K562 (cell line): ENCODE measurements at regions not wholly inside any gene's neighbourhood (a gene's known extent, or its start where the extent isn't known, plus 50 kb on each side); places are given as distances from the start of the nearest gene placed in this dataset.

Source experiments
- ATAC-seq: fragments of 200-7000 bp; cut with Tn5 transposase; 3 replicates; pipeline ENCODE4 v1.9.1; 2020; ENCODE audit warnings: moderate library complexity
- BruUV-seq: library from RNA; stranded (reverse); fragments of 400-500 nt; replicated peaks from 2 replicates; lab custom pipeline; 2021; lab: Mats Ljungman, UMichigan
- CTCF ChIA-PET: fragments of 300-600 bp; formaldehyde crosslinking; extraction: SDS; loops from one replicate; lab custom pipeline; 2021; ENCODE audit warnings: low intra/inter-chr PET ratio; lab: Yijun Ruan, JAX
- POLR2A ChIA-PET: fragments of 300-600, 350-650 bp; sonication (Branson Sonifier 250); formaldehyde crosslinking; extraction: SDS; loops from one replicate; lab custom pipeline; 2021; ENCODE audit warnings: antibody characterized with exemption, inconsistent platforms; lab: Yijun Ruan, JAX
- DNase-seq, 4 experiments: peaks; one replicate each; pipeline versions ENCODE4 v3.0.0 to v3.0.0-alpha.2; 2011 to 2018; ENCODE audit warnings: low spot score in 3 of 4, mixed read lengths in 3 of 4; ENCODE audit errors: extremely low read depth in 1 of 4
- FAIRE-seq: peaks from 2 replicates; lab custom pipeline; 2011; peaks lifted over from hg19 to GRCh38; lab: Jason Lieb, UNC
- H2AFZ ChIP-seq: 2 replicates; pipeline ENCODE4 v1.6.0; 2011; ENCODE audit warnings: low read depth, low read length, control low read depth, inconsistent platforms
- H3K27ac ChIP-seq: fragments of 200-600 bp; 3 replicates; pipeline ENCODE4 v1.8.0; 2011; ENCODE audit warnings: low read depth, mild to moderate bottlenecking, control low read depth, inconsistent platforms, low read length, moderate library complexity, mixed read lengths; ENCODE audit errors: extremely low read depth
- H3K27me3 ChIP-seq, 2 experiments: fragments of 300-600 bp in 1 of 2; 2 replicates in 1 of 2; 3 replicates in 1 of 2; pipeline versions ENCODE4 v1.6.0 to v1.8.0; 2011; ENCODE audit warnings: inconsistent platforms in 2 of 2, low read length in 2 of 2, mild to moderate bottlenecking in 1 of 2, mixed read lengths in 1 of 2, moderate library complexity in 1 of 2; ENCODE audit not compliant: control insufficient read depth in 2 of 2, insufficient read depth in 2 of 2
- H3K36me3 ChIP-seq: fragments of 300-600 bp; 3 replicates; pipeline ENCODE4 v1.8.0; 2011; ENCODE audit warnings: mild to moderate bottlenecking, low read length, inconsistent platforms; ENCODE audit not compliant: control insufficient read depth, insufficient read depth
- H3K4me1 ChIP-seq, 2 experiments: fragments of 200-600 bp in 1 of 2; replicated peaks in 1 of 2; 2 replicates in 1 of 2; 3 replicates in 1 of 2; pipeline versions ENCODE4 v1.5.1 to v1.8.0; 2011; ENCODE audit warnings: inconsistent platforms in 2 of 2, low read length in 2 of 2, mild to moderate bottlenecking in 1 of 2, mixed read lengths in 1 of 2, moderate library complexity in 1 of 2; ENCODE audit not compliant: control insufficient read depth in 2 of 2, insufficient read depth in 2 of 2
- H3K4me2 ChIP-seq: 2 replicates; pipeline ENCODE4 v1.6.1; 2011; ENCODE audit warnings: low read length, control low read depth, inconsistent platforms, mixed read lengths; ENCODE audit not compliant: insufficient read depth
- H3K4me3 ChIP-seq: fragments of 200-600 bp; sonication (generic), shearing (Covaris generic); 2 replicates; pipeline ENCODE4 v1.5.1; 2016; ENCODE audit warnings: control low read depth, inconsistent platforms
- H3K79me2 ChIP-seq: fragments of 200-600 bp; 3 replicates; pipeline ENCODE4 v1.8.0; 2011; ENCODE audit warnings: low read length, inconsistent platforms; ENCODE audit not compliant: control insufficient read depth, insufficient read depth
- H3K9ac ChIP-seq, 2 experiments: 2 replicates each; pipeline versions ENCODE4 v1.6.0 to v1.6.1; 2011; ENCODE audit warnings: low read depth in 2 of 2, low read length in 2 of 2, control low read depth in 1 of 2, inconsistent platforms in 1 of 2, mild to moderate bottlenecking in 1 of 2, mixed read lengths in 1 of 2; ENCODE audit not compliant: insufficient read depth in 1 of 2
- H3K9me1 ChIP-seq: one replicate; pipeline ENCODE4 v1.6.0; 2011; ENCODE audit warnings: inconsistent platforms, mild to moderate bottlenecking, low read length, moderate library complexity; ENCODE audit not compliant: control insufficient read depth, insufficient read depth
- H3K9me3 ChIP-seq: replicated peaks from 2 replicates; pipeline ENCODE4 v1.5.1; 2011; ENCODE audit warnings: low read depth, low read length, inconsistent platforms; ENCODE audit not compliant: control insufficient read depth, insufficient read depth
- H4K20me1 ChIP-seq: replicated peaks from 2 replicates; pipeline ENCODE4 v1.6.1; 2011; ENCODE audit warnings: low read length, inconsistent platforms, mixed read lengths; ENCODE audit not compliant: control insufficient read depth, insufficient read depth
- ARNT ChIP-seq, 2 experiments: fragments of 450-650 bp; IDR thresholded peaks; 2 replicates each; pipeline ENCODE4 v1.6.1; 2016; ENCODE audit warnings: mild to moderate bottlenecking in 1 of 2
- ETV5 ChIP-seq: sonication (generic); formaldehyde crosslinking; IDR thresholded peaks from 2 replicates; pipeline ENCODE4 v1.4.0; 2020; ENCODE audit warnings: low read depth, mild to moderate bottlenecking, missing genetic modification reagents
- KLF13 ChIP-seq: fragments of 450-650 bp; IDR thresholded peaks from 2 replicates; pipeline ENCODE4 v1.6.1; 2016; ENCODE audit warnings: missing genetic modification characterization, low read depth, mild to moderate bottlenecking, missing compliant biosample characterization, moderate library complexity, borderline replicate concordance
- MCM2 ChIP-seq: fragments of 450-650 bp; IDR thresholded peaks from 2 replicates; pipeline ENCODE4 v1.6.1; 2017; ENCODE audit warnings: low read depth, mild to moderate bottlenecking
- POLR2A ChIP-seq: fragments of 450-650 bp; conservative IDR thresholded peaks from 2 replicates; pipeline ENCODE4 v1.6.1; 2016
- TAF7 ChIP-seq: fragments of 450-650 bp; IDR thresholded peaks from 2 replicates; pipeline ENCODE4 v1.6.1; 2016; ENCODE audit warnings: missing genetic modification characterization, missing compliant biosample characterization
- THAP12 ChIP-seq: fragments of 250-450 bp; sonication (Bioruptor Pico); IDR thresholded peaks from 2 replicates; pipeline ENCODE4 v1.9.0; 2021; ENCODE audit warnings: mild to moderate bottlenecking, inconsistent platforms
- ZNF699 ChIP-seq: fragments of 250-450 bp; sonication (Bioruptor Pico); IDR thresholded peaks from 2 replicates; pipeline ENCODE4 v1.8.0; 2021; ENCODE audit warnings: mild to moderate bottlenecking, moderate library complexity; ENCODE audit not compliant: insufficient replicate concordance
- WGBS: fragments of 100-300 bp; shearing (Covaris generic); methylation state at CpG from one replicate; pipeline ENCODE4 v1.1.6; 2016; ENCODE audit warnings: low coverage, mixed read lengths; ENCODE audit not compliant: insufficient coverage; ENCODE audit errors: missing lambda C conversion rate; 5-methylcytosine and 5-hydroxymethylcytosine counted together
- in situ Hi-C: fragments of 300-500 bp; cut with MboI; formaldehyde crosslinking; loops from 4 replicates; pipeline ENCODE4 v1.15.0; 2018; ENCODE audit warnings: inconsistent platforms, mixed read lengths
- intact Hi-C: fragments of 100-400 bp; cut with micrococcal nuclease; formaldehyde crosslinking; loops from 2 replicates; pipeline ENCODE4 v1.14.2; 2022

GRCh38 chr4:96326846-96327245, 487.0 kb downstream of the PDHA2 start:
- H3K9me1 ChIP-seq, result no peaks in the 10 kb centered on the region
- BruUV-seq, result no TSS peak
- H4K20me1 ChIP-seq, result no peaks in the 10 kb centered on the region
- H3K4me3 ChIP-seq, result no peak overlapping the region
- no peak overlapping the region for H3K9ac ChIP-seq
- H3K27me3 ChIP-seq, result no peaks in the 10 kb centered on the region
- no peak for TF ChIP-seq THAP12 (CRISPR knock-in tag)
- TF ChIP-seq MCM2, result no peak
- no peak for TF ChIP-seq POLR2A
- no peak for TF ChIP-seq TAF7 (tag)
- no peak for TF ChIP-seq ZNF699 (CRISPR knock-in tag)
- TF ChIP-seq KLF13 (tag), result no peak
- no peak for TF ChIP-seq ETV5
- no peak for TF ChIP-seq ARNT (IDR thresholded peaks at IDR 0.05)
- TF ChIP-seq, all 486 proteins: peak for 0
- Histone ChIP-seq H3K79me2 (no peaks in the 10 kb centered on the region), H3K4me2 (no peak overlapping the region), H2AFZ (no peak overlapping the region), H3K27ac (no peak overlapping the region), H3K4me1 (no peaks in the 10 kb centered on the region), H3K36me3 (no peaks in the 10 kb centered on the region), H3K9me3 (no peaks in the 10 kb centered on the region)
- DNase-seq, result no peak
- WGBS, result 0% methylated on average over 1 of the region's 1 CpG
- in situ Hi-C loops (no loop called here), intact Hi-C loops (no loop called here)
- POLR2A ChIA-PET, result no interaction called here
- no peak for ATAC-seq
- FAIRE-seq, result no peak
- CTCF ChIA-PET, result no interaction called here
